IMR-90 (cell line): ENCODE measurements at regions not wholly inside any gene's neighbourhood (a gene's known extent, or its start where the extent isn't known, plus 50 kb on each side); places are given as distances from the start of the nearest gene placed in this dataset.

ENCODE experiments used
- ATAC-seq: fragments of 200-7000 bp; cut with Tn5 transposase; 2 replicates; pipeline ENCODE4 v1.9.1; 2020; ENCODE audit warnings: low read depth, mild to moderate bottlenecking, moderate library complexity
- BruUV-seq: library from RNA; stranded (reverse); fragments of 400-500 nt; replicated peaks from 2 replicates; lab custom pipeline; 2021; lab: Mats Ljungman, UMichigan
- CTCF ChIA-PET: fragments of 300-600 bp; formaldehyde crosslinking; extraction: SDS; loops from one replicate; lab custom pipeline; 2021; ENCODE audit warnings: antibody characterized with exemption; lab: Yijun Ruan, JAX
- POLR2A ChIA-PET: fragments of 300-600 bp; sonication (Branson Sonifier 250); formaldehyde crosslinking; loops from one replicate; lab custom pipeline; 2022; ENCODE audit warnings: antibody characterized with exemption; ENCODE audit not compliant: unreplicated experiment; lab: Charles Lee
- DNase-seq: peaks from one replicate; pipeline ENCODE4 v3.0.0; 2013
- H2AFZ ChIP-seq: replicated peaks from 2 replicates; pipeline ENCODE3; 2013; ENCODE audit warnings: low read length, mild to moderate bottlenecking; ENCODE audit not compliant: poor library complexity
- H2AK5ac ChIP-seq: 2 replicates; pipeline ENCODE4 v1.6.1; 2013; ENCODE audit warnings: low read depth, low read length, inconsistent platforms
- H2AK9ac ChIP-seq: replicated peaks from 2 replicates; pipeline ENCODE3; 2013; ENCODE audit warnings: mild to moderate bottlenecking, low read depth, low read length, moderate library complexity; ENCODE audit not compliant: poor library complexity
- H2BK120ac ChIP-seq: 2 replicates; pipeline ENCODE4 v1.6.1; 2013; ENCODE audit warnings: low read depth, low read length, inconsistent platforms
- H2BK15ac ChIP-seq: 3 replicates; pipeline ENCODE4 v1.6.1; 2013; ENCODE audit warnings: low read depth, low read length, inconsistent platforms
- H2BK20ac ChIP-seq: 2 replicates; pipeline ENCODE4 v1.6.1; 2013; ENCODE audit warnings: low read depth, mild to moderate bottlenecking, inconsistent platforms, low read length, moderate library complexity
- H2BK5ac ChIP-seq: 2 replicates; pipeline ENCODE4 v1.6.1; 2013; ENCODE audit warnings: mild to moderate bottlenecking, low read depth, low read length, inconsistent platforms; ENCODE audit not compliant: poor library complexity, severe bottlenecking
- H3K14ac ChIP-seq: replicated peaks from 2 replicates; pipeline ENCODE4 v1.6.1; 2013; ENCODE audit warnings: low read depth, low read length, inconsistent platforms
- H3K18ac ChIP-seq: 2 replicates; pipeline ENCODE4 v1.6.1; 2013; ENCODE audit warnings: low read depth, low read length, control low read depth
- H3K23ac ChIP-seq: 2 replicates; pipeline ENCODE4 v1.6.1; 2013; ENCODE audit warnings: low read depth, low read length, inconsistent platforms
- H3K27ac ChIP-seq: 2 replicates; pipeline ENCODE4 v1.5.1; 2013; ENCODE audit warnings: mild to moderate bottlenecking, control low read depth, low read length; ENCODE audit not compliant: insufficient read depth
- H3K27me3 ChIP-seq: 2 replicates; pipeline ENCODE4 v1.6.1; 2013; ENCODE audit warnings: low read length; ENCODE audit not compliant: control insufficient read depth, insufficient read depth
- H3K36me3 ChIP-seq: 2 replicates; pipeline ENCODE4 v1.6.1; 2013; ENCODE audit warnings: low read length, mixed read lengths; ENCODE audit not compliant: control insufficient read depth, insufficient read depth
- H3K4ac ChIP-seq: 2 replicates; pipeline ENCODE4 v1.6.1; 2013; ENCODE audit warnings: low read depth, low read length, inconsistent platforms
- H3K4me1 ChIP-seq: 2 replicates; pipeline ENCODE4 v1.6.1; 2013; ENCODE audit warnings: low read length, mixed read lengths; ENCODE audit not compliant: control insufficient read depth, insufficient read depth
- H3K4me2 ChIP-seq: 2 replicates; pipeline ENCODE4 v1.6.1; 2013; ENCODE audit warnings: low read depth, mild to moderate bottlenecking, control low read depth, low read length, moderate library complexity
- H3K4me3 ChIP-seq: 2 replicates; pipeline ENCODE4 v1.5.1; 2013; ENCODE audit warnings: low read depth, mild to moderate bottlenecking, control low read depth, low read length, moderate library complexity; ENCODE audit not compliant: insufficient read depth
- H3K56ac ChIP-seq: 2 replicates; pipeline ENCODE4 v1.6.1; 2013; ENCODE audit warnings: low read length, inconsistent platforms; ENCODE audit not compliant: insufficient read depth; ENCODE audit errors: extremely low read depth
- H3K79me1 ChIP-seq, 2 experiments: 2 replicates each; pipeline ENCODE4 v1.6.1; 2013; ENCODE audit warnings: low read length in 2 of 2, inconsistent platforms in 1 of 2, low read depth in 1 of 2
- H3K9ac ChIP-seq: 2 replicates; pipeline ENCODE4 v1.6.1; 2013; ENCODE audit warnings: low read depth, low read length, control low read depth
- H3K9me1 ChIP-seq: 2 replicates; pipeline ENCODE4 v1.6.1; 2013; ENCODE audit warnings: low read length, inconsistent platforms; ENCODE audit not compliant: insufficient read depth
- H3K9me3 ChIP-seq: 2 replicates; pipeline ENCODE4 v1.6.1; 2013; ENCODE audit warnings: low read length; ENCODE audit not compliant: control insufficient read depth, insufficient read depth
- H4K20me1 ChIP-seq: 2 replicates; pipeline ENCODE4 v1.6.1; 2013; ENCODE audit warnings: low read length, inconsistent platforms; ENCODE audit not compliant: insufficient read depth
- H4K5ac ChIP-seq: 2 replicates; pipeline ENCODE4 v1.6.1; 2013; ENCODE audit warnings: mild to moderate bottlenecking, low read depth, low read length, control low read depth
- H4K8ac ChIP-seq, 2 experiments: 2 replicates each; pipeline ENCODE4 v1.6.1; 2013; ENCODE audit warnings: low read depth in 2 of 2, low read length in 2 of 2, control low read depth in 1 of 2, inconsistent platforms in 1 of 2
- H4K91ac ChIP-seq: 2 replicates; pipeline ENCODE4 v1.6.1; 2013; ENCODE audit warnings: low read depth, low read length, inconsistent platforms; ENCODE audit not compliant: insufficient read depth
- BHLHE40 ChIP-seq: fragments of 150-350 bp; IDR thresholded peaks from 2 replicates; pipeline ENCODE4 v1.6.1; 2016; ENCODE audit warnings: mild to moderate bottlenecking, low read depth, low read length
- MAFK ChIP-seq: IDR thresholded peaks from 2 replicates; pipeline ENCODE4 v1.6.1; 2012; ENCODE audit warnings: low read depth, low read length, improper control_type of control experiment
- MXI1 ChIP-seq: IDR thresholded peaks from 2 replicates; pipeline ENCODE4 v1.6.1; 2012; ENCODE audit warnings: low read depth, mild to moderate bottlenecking, low read length, moderate library complexity, borderline replicate concordance
- WGBS, 2 experiments: methylation state at CpG; one replicate each; pipeline versions ENCODE4 v1.1.5 to v1.1.7; 2013; ENCODE audit warnings: missing lambda C conversion rate in 2 of 2; ENCODE audit not compliant: insufficient read length in 1 of 2; ENCODE audit errors: extremely low coverage in 2 of 2; 5-methylcytosine and 5-hydroxymethylcytosine counted together
- dilution Hi-C: fragments of 300-500 bp; cut with HindIII; formaldehyde crosslinking; loops from one replicate; pipeline ENCODE4 v1.14.3; 2018; ENCODE audit warnings: low sequenced_read_pairs; ENCODE audit not compliant: unreplicated experiment
- in situ Hi-C: fragments of 300-500 bp; cut with MboI; formaldehyde crosslinking; loops from 3 replicates; pipeline ENCODE4 v1.14.3; 2019; ENCODE audit warnings: low sequenced_read_pairs, inconsistent platforms, mixed read lengths
- intact Hi-C: fragments of 100-400 bp; cut with micrococcal nuclease; formaldehyde crosslinking; loops from 2 replicates; pipeline ENCODE4 v1.10.0; 2022

GRCh38 chr3:102036017-102036416 lies 186.7 kb downstream of the NFKBIZ start:
- Histone ChIP-seq H3K4me1 (peaks cover 2% of the 10 kb centered on the region; the same call in 1 of the 2 replicates), H2AK9ac (no peak overlapping the region), H2BK120ac (peak overlapping the region; percentile 46), H3K79me1 (no peaks in the 10 kb centered on the region), H3K4ac (no peak overlapping the region), H3K36me3 (no peaks in the 10 kb centered on the region), H4K91ac (no peak overlapping the region), H3K27me3 (no peaks in the 10 kb centered on the region), H3K14ac (no peak overlapping the region), H2AK5ac (no peak overlapping the region), H2BK15ac (no peak overlapping the region; the same call in 2 of the 3 replicates), H2BK20ac (no peak overlapping the region), H3K9ac (no peak overlapping the region), H2BK5ac (no peak overlapping the region), H3K4me2 (no peak overlapping the region), H4K20me1 (no peaks in the 10 kb centered on the region), H4K5ac (no peak overlapping the region), H3K56ac (no peak overlapping the region), H4K8ac (no peak overlapping the region), H3K9me3 (peaks cover 2% of the 10 kb centered on the region; the same call in 1 of the 2 replicates), H3K4me3 (no peak overlapping the region), H2AFZ (no peak overlapping the region), H3K9me1 (no peaks in the 10 kb centered on the region), H3K18ac (no peak overlapping the region), H3K23ac (no peak overlapping the region), H3K27ac (no peak overlapping the region)
- DNase-seq: no peak
- TF ChIP-seq MXI1 (no peak), MAFK (no peak), BHLHE40 (no peak)
- no peak for ATAC-seq
- in situ Hi-C loops (no loop called here), dilution Hi-C loops (no loop called here), intact Hi-C loops (no loop called here)
- CTCF ChIA-PET: no interaction called here
- no CpG with 5 or more reads among the region's 2 CpGs for WGBS, 2 experiments
- POLR2A ChIA-PET: no interaction called here
- BruUV-seq: no TSS peak
